Lower leg skin (tissue), 3 donors: ENCODE measurements at regions not wholly inside any gene's neighbourhood (a gene's known extent, or its start where the extent isn't known, plus 50 kb on each side); places are given as distances from the start of the nearest gene placed in this dataset.
"Not testable (repeated sequence)": the region's sequence is repeated elsewhere in the genome, so short reads cannot be mapped to it uniquely, and the experiment has no call there.

Experiments
- POLR2A ChIP-seq, 2 donors: fragments of 450-650 bp; IDR thresholded peaks; one replicate each; pipeline ENCODE4 v1.6.1; 2016 to 2017; ENCODE audit warnings: antibody characterized with exemption in 2 of 2, mild to moderate bottlenecking in 1 of 2, moderate library complexity in 1 of 2
- TF ChIP-seq, protein P1 (sequence below), 3 donors: fragments of 450-650 bp; IDR thresholded peaks; one replicate each; pipeline ENCODE4 v1.5.1; 2016; ENCODE audit warnings: antibody characterized with exemption in 3 of 3, mild to moderate bottlenecking in 3 of 3, moderate library complexity in 2 of 3

DNA sequence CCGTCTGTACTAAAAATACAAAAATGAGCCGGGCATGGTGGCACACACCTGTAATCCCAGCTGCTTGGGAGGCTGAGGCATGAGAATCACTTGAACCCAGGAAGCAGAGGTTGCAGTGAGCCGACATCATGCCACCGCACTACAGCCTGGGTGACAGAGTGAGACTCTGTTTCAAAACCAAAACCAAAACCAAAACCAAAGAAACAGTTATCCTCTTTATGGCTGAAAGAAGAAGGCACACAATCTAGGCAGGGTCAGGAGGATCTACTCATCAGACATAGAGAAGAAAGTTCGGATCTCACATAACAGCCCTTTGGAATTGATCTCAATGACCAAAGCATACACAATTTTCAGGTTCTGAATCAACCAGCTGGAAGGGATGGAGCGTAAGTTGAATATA lies 411.3 kb upstream of the SLC35B3 start:
- TF ChIP-seq, protein P1, sequence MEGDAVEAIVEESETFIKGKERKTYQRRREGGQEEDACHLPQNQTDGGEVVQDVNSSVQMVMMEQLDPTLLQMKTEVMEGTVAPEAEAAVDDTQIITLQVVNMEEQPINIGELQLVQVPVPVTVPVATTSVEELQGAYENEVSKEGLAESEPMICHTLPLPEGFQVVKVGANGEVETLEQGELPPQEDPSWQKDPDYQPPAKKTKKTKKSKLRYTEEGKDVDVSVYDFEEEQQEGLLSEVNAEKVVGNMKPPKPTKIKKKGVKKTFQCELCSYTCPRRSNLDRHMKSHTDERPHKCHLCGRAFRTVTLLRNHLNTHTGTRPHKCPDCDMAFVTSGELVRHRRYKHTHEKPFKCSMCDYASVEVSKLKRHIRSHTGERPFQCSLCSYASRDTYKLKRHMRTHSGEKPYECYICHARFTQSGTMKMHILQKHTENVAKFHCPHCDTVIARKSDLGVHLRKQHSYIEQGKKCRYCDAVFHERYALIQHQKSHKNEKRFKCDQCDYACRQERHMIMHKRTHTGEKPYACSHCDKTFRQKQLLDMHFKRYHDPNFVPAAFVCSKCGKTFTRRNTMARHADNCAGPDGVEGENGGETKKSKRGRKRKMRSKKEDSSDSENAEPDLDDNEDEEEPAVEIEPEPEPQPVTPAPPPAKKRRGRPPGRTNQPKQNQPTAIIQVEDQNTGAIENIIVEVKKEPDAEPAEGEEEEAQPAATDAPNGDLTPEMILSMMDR (IDR thresholded peaks at IDR 0.05): not testable (repeated sequence)
- not testable (repeated sequence) for TF ChIP-seq POLR2A (IDR thresholded peaks at IDR 0.05)
